CD8-positive, alpha-beta memory T cell (primary cell): ENCODE measurements at regions not wholly inside any gene's neighbourhood (a gene's known extent, or its start where the extent isn't known, plus 50 kb on each side); places are given as distances from the start of the nearest gene placed in this dataset.

Experiments
- CTCF ChIA-PET: fragments of 350-600 bp; sonication (Branson Sonifier 250); formaldehyde crosslinking; loops from one replicate; lab custom pipeline; 2021; ENCODE audit warnings: antibody characterized with exemption; lab: Charles Lee
- POLR2A ChIA-PET: fragments of 350-600 bp; sonication (Branson Sonifier 250); formaldehyde crosslinking; loops from one replicate; lab custom pipeline; 2021; ENCODE audit warnings: antibody characterized with exemption; lab: Charles Lee
- DNase-seq, 5 donors: peaks; one replicate each; pipeline versions ENCODE4 v3.0.0 to v3.0.0-alpha.2; 2020 to 2022; ENCODE audit warnings: mixed read lengths in 1 of 5
- H3K27ac ChIP-seq: one replicate; pipeline ENCODE4 v1.7.0; 2013; ENCODE audit warnings: low read depth, mild to moderate bottlenecking, low read length, moderate library complexity
- H3K27me3 ChIP-seq: 2 replicates; pipeline ENCODE4 v1.7.0; 2013; ENCODE audit warnings: low read length, mild to moderate bottlenecking; ENCODE audit not compliant: insufficient read depth, poor library complexity, severe bottlenecking
- H3K36me3 ChIP-seq: 2 replicates; pipeline ENCODE4 v1.7.0; 2013; ENCODE audit warnings: mild to moderate bottlenecking, low read length, moderate library complexity; ENCODE audit not compliant: insufficient read depth
- H3K4me1 ChIP-seq: 2 replicates; pipeline ENCODE4 v1.7.0; 2013; ENCODE audit warnings: mild to moderate bottlenecking, low read length, moderate library complexity; ENCODE audit not compliant: insufficient read depth
- H3K4me3 ChIP-seq: 2 replicates; pipeline ENCODE4 v1.7.0; 2013; ENCODE audit warnings: mild to moderate bottlenecking, low read length
- H3K9me3 ChIP-seq: 2 replicates; pipeline ENCODE4 v1.7.0; 2013; ENCODE audit warnings: mild to moderate bottlenecking, low read length
- H3K27ac Mint-ChIP-seq, 8 donors: one replicate each; pipeline ENCODE4 v1.8.0; 2020 to 2021; ENCODE audit warnings: mixed read lengths in 8 of 8, mild to moderate bottlenecking in 6 of 8, inconsistent platforms in 3 of 8, moderate library complexity in 3 of 8
- H3K27me3 Mint-ChIP-seq, 2 donors: one replicate each; pipeline ENCODE4 v1.8.0; 2020 to 2021; ENCODE audit warnings: mixed read lengths in 2 of 2, mild to moderate bottlenecking in 1 of 2, moderate library complexity in 1 of 2
- H3K36me3 Mint-ChIP-seq, 3 donors: one replicate each; pipeline ENCODE4 v1.8.0; 2020 to 2021; ENCODE audit warnings: mixed read lengths in 3 of 3, inconsistent platforms in 1 of 3, mild to moderate bottlenecking in 1 of 3
- H3K4me1 Mint-ChIP-seq, 3 donors: one replicate each; pipeline ENCODE4 v1.8.0; 2020 to 2021; ENCODE audit warnings: mixed read lengths in 3 of 3, inconsistent platforms in 1 of 3, mild to moderate bottlenecking in 1 of 3
- H3K4me3 Mint-ChIP-seq, 7 donors: one replicate each; pipeline ENCODE4 v1.8.0; 2020 to 2021; ENCODE audit warnings: mixed read lengths in 7 of 7, mild to moderate bottlenecking in 6 of 7, moderate library complexity in 4 of 7, inconsistent platforms in 2 of 7
- H3K9me3 Mint-ChIP-seq, 5 donors: one replicate each; pipeline ENCODE4 v1.8.0; 2020 to 2022; ENCODE audit warnings: mixed read lengths in 5 of 5, mild to moderate bottlenecking in 3 of 5, moderate library complexity in 2 of 5, inconsistent platforms in 1 of 5

- no peak for DNase-seq
- Mint-ChIP-seq H3K4me1 (no peaks in the 10 kb centered on the region), H3K27me3 (peaks cover 2 to 17% of the 10 kb centered on the region in 2 donors), H3K36me3 (no peaks in the 10 kb centered on the region), H3K9me3 (peaks cover 0 to 5% (median 0%) of the 10 kb centered on the region in 5 donors), H3K4me3 (no peak overlapping the region), H3K27ac (no peak overlapping the region)
- POLR2A ChIA-PET = no interaction called here
- Histone ChIP-seq H3K27me3 (no peaks in the 10 kb centered on the region), H3K27ac (no peak overlapping the region), H3K4me3 (no peak overlapping the region), H3K9me3 (no peaks in the 10 kb centered on the region), H3K36me3 (no peaks in the 10 kb centered on the region), H3K4me1 (no peaks in the 10 kb centered on the region)
- CTCF ChIA-PET = no interaction called here
Observed at GRCh38 chr9:1916095-1916494, 99.1 kb upstream of the SMARCA2 start.

DNA sequence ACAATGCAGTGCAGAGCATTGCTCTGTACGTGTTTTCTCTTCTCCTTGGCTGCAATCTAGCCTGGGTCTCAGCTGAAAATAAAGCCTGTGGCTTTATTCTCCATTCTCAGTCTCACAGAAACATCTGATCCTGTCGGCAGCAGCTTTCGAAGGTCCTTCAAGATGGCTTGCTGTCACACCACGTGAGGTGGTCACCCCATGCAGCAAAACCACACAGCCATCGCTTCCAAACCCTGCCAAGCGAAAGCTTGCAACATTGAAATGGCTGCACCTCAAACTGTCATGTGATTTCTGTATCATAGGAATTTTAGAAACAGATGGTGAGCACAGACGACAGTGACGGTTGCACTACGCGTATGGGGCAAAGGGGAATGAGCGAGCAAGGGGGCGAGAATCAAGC, 98.5 kb upstream of the SMARCA2 start:
- Mint-ChIP-seq H3K27me3 (peaks cover 2 to 17% of the 10 kb centered on the region in 2 donors), H3K4me3 (no peak overlapping the region), H3K9me3 (peaks cover 0 to 2% (median 0%) of the 10 kb centered on the region in 5 donors), H3K36me3 (no peaks in the 10 kb centered on the region), H3K4me1 (no peaks in the 10 kb centered on the region), H3K27ac (no peak overlapping the region)
- H3K4me3 ChIP-seq = no peak overlapping the region
- H3K36me3 ChIP-seq = no peaks in the 10 kb centered on the region
- no peak overlapping the region for H3K27ac ChIP-seq
- no peaks in the 10 kb centered on the region for H3K4me1 ChIP-seq
- no peaks in the 10 kb centered on the region for H3K27me3 ChIP-seq
- no peak for DNase-seq
- no peaks in the 10 kb centered on the region for H3K9me3 ChIP-seq
- ChIA-PET POLR2A (no interaction called here), CTCF (no interaction called here)

DNA sequence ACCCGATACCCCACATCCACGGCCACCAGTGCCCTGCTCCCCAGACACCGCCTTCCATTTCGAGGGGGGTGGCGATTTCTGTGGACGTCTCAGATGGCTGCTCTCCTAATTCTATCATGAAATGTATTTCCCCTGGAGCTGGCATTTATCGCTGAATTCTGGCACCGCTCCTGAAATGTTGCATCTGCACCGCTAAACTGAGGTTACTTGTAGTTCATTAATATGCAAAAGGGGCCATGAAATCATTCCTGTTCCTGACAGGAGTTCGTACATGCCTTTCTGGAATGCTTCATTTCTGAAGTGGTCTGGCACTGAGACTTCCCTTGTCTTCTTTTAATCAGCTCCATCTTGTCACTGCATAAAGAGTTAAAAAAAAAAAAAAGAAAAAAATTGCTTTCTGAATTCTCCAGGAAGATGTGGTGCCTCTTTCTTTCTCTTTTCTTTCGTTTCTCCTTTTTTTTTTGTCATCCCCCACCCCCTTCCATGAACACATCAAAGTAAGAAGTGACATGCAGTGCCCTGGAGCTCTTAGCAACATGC, 97.7 kb upstream of the SMARCA2 start:
- Histone ChIP-seq H3K9me3 (no peaks in the 10 kb centered on the region), H3K4me3 (no peak overlapping the region), H3K4me1 (no peaks in the 10 kb centered on the region), H3K27ac (no peak overlapping the region), H3K27me3 (no peaks in the 10 kb centered on the region), H3K36me3 (no peaks in the 10 kb centered on the region)
- DNase-seq = no peak
- POLR2A ChIA-PET = no interaction called here
- no peak overlapping the region for H3K4me3 Mint-ChIP-seq
- H3K36me3 Mint-ChIP-seq = peaks cover 0 to 3% (median 0%) of the 10 kb centered on the region in 3 donors
- peak overlapping the region in 1 of 8 donors; percentile 28 for H3K27ac Mint-ChIP-seq
- no peaks in the 10 kb centered on the region for H3K4me1 Mint-ChIP-seq
- peaks cover 2 to 22% of the 10 kb centered on the region in 2 donors for H3K27me3 Mint-ChIP-seq
- H3K9me3 Mint-ChIP-seq = no peaks in the 10 kb centered on the region
- CTCF ChIA-PET = no interaction called here

- H3K36me3 Mint-ChIP-seq = peaks cover 0 to 3% (median 0%) of the 10 kb centered on the region in 3 donors
- no peaks in the 10 kb centered on the region for H3K9me3 Mint-ChIP-seq
- DNase-seq = no peak
- H3K27ac Mint-ChIP-seq = no peak overlapping the region
- no peak overlapping the region for H3K4me3 Mint-ChIP-seq
- no peaks in the 10 kb centered on the region for H3K9me3 ChIP-seq
- H3K27me3 Mint-ChIP-seq = peaks cover 2 to 22% of the 10 kb centered on the region in 2 donors
- CTCF ChIA-PET = no interaction called here
- H3K4me3 ChIP-seq = no peak overlapping the region
- no peak overlapping the region for H3K27ac ChIP-seq
- H3K36me3 ChIP-seq = no peaks in the 10 kb centered on the region
- POLR2A ChIA-PET = no interaction called here
- no peaks in the 10 kb centered on the region for H3K27me3 ChIP-seq
- H3K4me1 Mint-ChIP-seq = no peaks in the 10 kb centered on the region
- no peaks in the 10 kb centered on the region for H3K4me1 ChIP-seq
Observed at GRCh38 chr9:1918108-1918507, 97.0 kb upstream of the SMARCA2 start.

DNA sequence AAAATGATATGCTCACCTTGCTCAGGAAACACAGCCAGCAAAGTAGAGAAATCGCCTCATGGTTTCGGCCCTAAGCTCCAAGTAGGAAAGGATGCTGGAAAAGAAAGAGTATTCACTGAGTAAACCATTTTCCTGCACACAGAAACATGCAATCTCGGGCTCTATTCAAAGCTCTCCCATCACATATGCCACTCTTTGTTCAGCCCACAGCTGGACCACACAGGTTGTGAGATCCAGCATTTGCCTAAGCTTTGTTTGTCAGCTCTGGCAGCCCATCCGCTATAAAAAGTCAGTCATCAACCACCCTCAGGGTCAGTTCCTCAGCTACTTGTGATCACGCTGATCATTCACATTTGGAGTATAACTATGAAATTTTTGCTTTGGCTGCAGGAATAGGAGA, 96.5 kb upstream of the SMARCA2 start:
- no peaks in the 10 kb centered on the region for H3K27me3 ChIP-seq
- H3K36me3 ChIP-seq = no peaks in the 10 kb centered on the region
- Mint-ChIP-seq H3K27ac (no peak overlapping the region), H3K4me3 (no peak overlapping the region), H3K36me3 (peaks cover 0 to 3% (median 0%) of the 10 kb centered on the region in 3 donors), H3K27me3 (peaks cover 2 to 22% of the 10 kb centered on the region in 2 donors), H3K9me3 (no peaks in the 10 kb centered on the region), H3K4me1 (no peaks in the 10 kb centered on the region)
- ChIA-PET POLR2A (no interaction called here), CTCF (no interaction called here)
- no peak overlapping the region for H3K27ac ChIP-seq
- DNase-seq = no peak
- no peaks in the 10 kb centered on the region for H3K4me1 ChIP-seq
- no peaks in the 10 kb centered on the region for H3K9me3 ChIP-seq
- H3K4me3 ChIP-seq = no peak overlapping the region

- Histone ChIP-seq H3K27ac (no peak overlapping the region), H3K4me1 (no peaks in the 10 kb centered on the region), H3K36me3 (no peaks in the 10 kb centered on the region), H3K27me3 (no peaks in the 10 kb centered on the region), H3K9me3 (no peaks in the 10 kb centered on the region), H3K4me3 (no peak overlapping the region)
- ChIA-PET POLR2A (no interaction called here), CTCF (no interaction called here)
- no peak overlapping the region for H3K4me3 Mint-ChIP-seq
- H3K9me3 Mint-ChIP-seq = no peaks in the 10 kb centered on the region
- no peak overlapping the region for H3K27ac Mint-ChIP-seq
- DNase-seq = no peak
- H3K27me3 Mint-ChIP-seq = peaks cover 2 to 22% of the 10 kb centered on the region in 2 donors
- H3K4me1 Mint-ChIP-seq = no peaks in the 10 kb centered on the region
- H3K36me3 Mint-ChIP-seq = peaks cover 0 to 3% (median 0%) of the 10 kb centered on the region in 3 donors
Observed at GRCh38 chr9:1919229-1919628, 95.9 kb upstream of the SMARCA2 start.

- no peak overlapping the region for H3K4me3 ChIP-seq
- H3K9me3 ChIP-seq = no peaks in the 10 kb centered on the region
- Mint-ChIP-seq H3K27me3 (peaks cover 2 to 22% of the 10 kb centered on the region in 2 donors), H3K9me3 (no peaks in the 10 kb centered on the region), H3K27ac (no peak overlapping the region), H3K4me1 (no peaks in the 10 kb centered on the region), H3K4me3 (no peak overlapping the region), H3K36me3 (peaks cover 0 to 3% (median 0%) of the 10 kb centered on the region in 3 donors)
- H3K4me1 ChIP-seq = no peaks in the 10 kb centered on the region
- POLR2A ChIA-PET = no interaction called here
- no peak for DNase-seq
- no peaks in the 10 kb centered on the region for H3K36me3 ChIP-seq
- CTCF ChIA-PET = no interaction called here
- no peaks in the 10 kb centered on the region for H3K27me3 ChIP-seq
- no peak overlapping the region for H3K27ac ChIP-seq
Observed at GRCh38 chr9:1920386-1920785, 94.8 kb upstream of the SMARCA2 start.

DNA sequence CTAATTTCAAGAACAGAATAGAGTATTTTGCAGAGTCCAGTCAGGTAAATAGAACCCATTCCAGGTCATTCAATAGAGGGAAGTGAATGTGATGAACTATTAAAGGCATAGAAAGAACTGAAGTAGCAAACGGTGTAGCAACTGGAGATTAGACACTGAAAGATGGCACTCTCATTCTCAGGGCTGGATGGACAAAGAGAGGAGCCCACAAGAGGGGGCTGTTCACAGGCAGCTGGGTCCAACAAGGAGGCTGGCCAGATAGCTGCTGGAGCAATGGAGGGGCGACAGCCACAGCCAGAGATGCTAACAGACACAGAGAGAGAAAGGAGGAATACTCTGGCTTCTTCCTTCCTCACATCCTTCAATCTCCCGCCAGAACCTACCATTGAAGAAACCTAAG, 93.1 kb upstream of the SMARCA2 start:
- H3K4me3 Mint-ChIP-seq = no peak overlapping the region
- POLR2A ChIA-PET = no interaction called here
- Histone ChIP-seq H3K4me3 (no peak overlapping the region), H3K27ac (no peak overlapping the region), H3K27me3 (no peaks in the 10 kb centered on the region), H3K4me1 (no peaks in the 10 kb centered on the region), H3K9me3 (no peaks in the 10 kb centered on the region), H3K36me3 (no peaks in the 10 kb centered on the region)
- no peaks in the 10 kb centered on the region for H3K9me3 Mint-ChIP-seq
- no peak for DNase-seq
- H3K27me3 Mint-ChIP-seq = peaks cover 2 to 18% of the 10 kb centered on the region in 2 donors
- no peak overlapping the region for H3K27ac Mint-ChIP-seq
- CTCF ChIA-PET = no interaction called here
- H3K36me3 Mint-ChIP-seq = peaks cover 0 to 3% (median 0%) of the 10 kb centered on the region in 3 donors
- no peaks in the 10 kb centered on the region for H3K4me1 Mint-ChIP-seq
